Lower lobe of right lung (tissue), 2 donors: ENCODE measurements at regions not wholly inside any gene's neighbourhood (a gene's known extent, or its start where the extent isn't known, plus 50 kb on each side); places are given as distances from the start of the nearest gene placed in this dataset.

Experiments used
- ATAC-seq, 2 donors: fragments of 200-7000 bp; cut with Tn5 transposase; one replicate each; pipeline ENCODE4 v1.9.1; 2020 to 2022; ENCODE audit warnings: mild to moderate bottlenecking in 2 of 2, moderate library complexity in 2 of 2
- DNase-seq: peaks from one replicate; pipeline ENCODE4 v3.0.0-alpha.2; 2020
- H3K27ac ChIP-seq: fragments of 200-600 bp; one replicate; pipeline ENCODE4 v1.8.0; 2022
- H3K27me3 ChIP-seq: fragments of 200-600 bp; one replicate; pipeline ENCODE4 v1.8.0; 2022; ENCODE audit warnings: low read depth
- H3K36me3 ChIP-seq: fragments of 200-600 bp; one replicate; pipeline ENCODE4 v1.8.0; 2022; ENCODE audit warnings: mild to moderate bottlenecking
- H3K4me1 ChIP-seq: fragments of 200-600 bp; one replicate; pipeline ENCODE4 v1.8.0; 2022
- H3K4me3 ChIP-seq: fragments of 200-600 bp; one replicate; pipeline ENCODE4 v1.8.0; 2022; ENCODE audit warnings: mild to moderate bottlenecking
- H3K9me3 ChIP-seq: fragments of 200-600 bp; one replicate; pipeline ENCODE4 v1.8.0; 2022
- intact Hi-C: fragments of 100-400 bp; cut with DNase I; formaldehyde crosslinking; loops from one replicate; pipeline ENCODE4 v1.11.0; 2022
- TF ChIP-seq, protein P1 (sequence below): fragments of 200-600 bp; IDR thresholded peaks from one replicate; pipeline ENCODE4 v1.8.0; 2022; ENCODE audit warnings: antibody characterized with exemption, mild to moderate bottlenecking
- donor health status: DM: no; HTN: yes; CAD: no; lungs with severe emphysema.

DNA sequence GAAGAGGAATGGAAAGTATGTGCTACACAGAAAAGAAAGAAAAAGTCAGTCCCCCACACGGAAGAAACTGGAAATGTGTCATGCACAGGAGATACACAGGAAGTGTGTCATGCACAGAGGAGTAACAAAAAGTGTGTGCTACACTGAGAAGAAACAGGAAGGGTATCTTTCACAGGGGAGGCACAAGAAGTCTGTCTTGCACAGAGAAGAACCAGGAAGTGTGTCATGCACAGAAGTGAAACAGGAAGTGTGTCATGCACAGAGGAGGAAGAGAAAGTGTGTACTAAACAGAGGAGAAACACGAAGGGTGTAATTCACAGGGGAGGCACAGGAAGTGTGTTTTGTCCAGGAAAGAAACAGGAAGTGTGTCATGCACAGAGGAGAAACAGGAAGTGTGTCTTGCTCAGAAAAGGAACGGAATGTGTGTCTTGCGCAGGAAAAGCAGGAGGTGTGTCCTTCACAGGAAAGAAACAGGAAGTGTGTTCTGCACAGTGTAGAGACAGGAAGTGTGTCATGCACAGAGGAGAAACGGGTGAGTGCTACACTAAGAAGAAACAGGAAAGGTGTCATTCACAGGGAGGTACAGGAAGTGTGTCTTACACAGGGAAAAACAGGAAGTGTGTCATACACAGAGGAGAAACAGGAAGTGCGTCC is 527.2 kb upstream of the PRKX start:
- Histone ChIP-seq H3K4me3 (no peak overlapping the region), H3K4me1 (no peaks in the 10 kb centered on the region), H3K36me3 (no peaks in the 10 kb centered on the region), H3K27me3 (no peaks in the 10 kb centered on the region), H3K27ac (no peak overlapping the region), H3K9me3 (peaks cover 7% of the 10 kb centered on the region)
- intact Hi-C loops = no loop called here
- TF ChIP-seq, protein P1, sequence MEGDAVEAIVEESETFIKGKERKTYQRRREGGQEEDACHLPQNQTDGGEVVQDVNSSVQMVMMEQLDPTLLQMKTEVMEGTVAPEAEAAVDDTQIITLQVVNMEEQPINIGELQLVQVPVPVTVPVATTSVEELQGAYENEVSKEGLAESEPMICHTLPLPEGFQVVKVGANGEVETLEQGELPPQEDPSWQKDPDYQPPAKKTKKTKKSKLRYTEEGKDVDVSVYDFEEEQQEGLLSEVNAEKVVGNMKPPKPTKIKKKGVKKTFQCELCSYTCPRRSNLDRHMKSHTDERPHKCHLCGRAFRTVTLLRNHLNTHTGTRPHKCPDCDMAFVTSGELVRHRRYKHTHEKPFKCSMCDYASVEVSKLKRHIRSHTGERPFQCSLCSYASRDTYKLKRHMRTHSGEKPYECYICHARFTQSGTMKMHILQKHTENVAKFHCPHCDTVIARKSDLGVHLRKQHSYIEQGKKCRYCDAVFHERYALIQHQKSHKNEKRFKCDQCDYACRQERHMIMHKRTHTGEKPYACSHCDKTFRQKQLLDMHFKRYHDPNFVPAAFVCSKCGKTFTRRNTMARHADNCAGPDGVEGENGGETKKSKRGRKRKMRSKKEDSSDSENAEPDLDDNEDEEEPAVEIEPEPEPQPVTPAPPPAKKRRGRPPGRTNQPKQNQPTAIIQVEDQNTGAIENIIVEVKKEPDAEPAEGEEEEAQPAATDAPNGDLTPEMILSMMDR = no peak
- ATAC-seq (no peak), DNase-seq (no peak)

DNA sequence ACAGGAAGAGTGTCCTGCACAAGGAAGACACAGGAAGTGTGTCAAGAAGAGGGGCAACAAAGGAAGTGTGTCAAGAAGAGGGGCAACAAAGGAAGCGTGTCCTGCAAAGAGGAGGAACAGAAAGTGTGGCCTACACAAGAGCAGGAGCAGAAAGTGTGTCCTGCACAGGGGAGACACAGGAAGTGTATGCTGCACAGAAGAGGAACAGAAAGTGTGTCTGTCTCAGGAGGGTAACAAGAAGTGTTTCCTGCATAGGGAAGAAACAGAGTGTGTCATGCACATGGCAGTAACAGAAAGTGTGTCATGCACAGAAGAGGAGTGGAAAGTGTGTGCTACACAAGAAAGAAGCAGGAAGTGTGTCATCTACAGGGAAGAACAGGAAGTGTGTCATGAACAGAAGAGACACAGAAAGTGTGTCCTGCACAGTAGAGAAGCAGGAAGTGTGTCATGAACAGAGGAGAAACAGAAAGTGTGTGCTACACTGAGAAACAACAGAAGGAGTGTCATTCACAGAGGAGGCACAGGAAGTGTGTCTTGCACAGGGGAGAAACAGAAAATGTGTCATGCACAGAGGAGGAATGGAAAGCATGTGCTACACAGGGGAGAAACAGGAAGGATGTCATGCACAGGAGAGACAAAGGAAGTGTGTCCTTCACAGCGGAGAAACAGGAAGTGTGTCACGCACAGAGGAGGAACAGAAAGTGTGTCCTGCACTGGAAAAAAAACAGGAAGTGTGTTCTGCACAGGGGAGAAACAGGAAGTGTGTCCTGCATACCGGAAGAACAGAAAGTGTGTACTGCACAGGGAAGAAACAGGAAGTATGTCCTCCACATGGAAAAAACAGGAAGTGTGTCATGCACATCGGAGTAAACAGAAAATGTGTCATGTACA is 526.4 kb upstream of the PRKX start:
- H3K27me3 ChIP-seq = no peaks in the 10 kb centered on the region
- TF ChIP-seq, protein P1 = no peak
- ATAC-seq = no peak

DNA sequence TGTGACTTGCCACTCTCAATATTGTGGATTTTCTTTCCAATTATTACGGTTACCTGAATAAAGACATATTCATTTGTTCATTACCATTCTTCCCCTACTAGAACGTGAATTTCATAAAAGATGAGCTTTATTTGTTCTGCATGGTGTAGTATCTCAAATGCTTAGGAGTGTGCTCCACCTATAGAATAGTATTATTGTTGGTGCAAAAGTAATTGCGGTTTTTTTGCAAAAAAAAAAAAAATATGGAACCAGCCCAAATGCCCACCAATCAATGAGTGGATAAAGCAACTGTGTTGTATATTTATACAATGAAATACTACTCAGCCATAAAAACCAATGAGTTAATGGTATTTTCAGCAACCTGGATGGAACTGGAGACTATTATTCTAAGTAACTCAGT is 525.5 kb upstream of the PRKX start:
- intact Hi-C loops = no loop called here
- ATAC-seq (no peak), DNase-seq (no peak)
- H3K27me3 ChIP-seq = no peaks in the 10 kb centered on the region
- no peaks in the 10 kb centered on the region for H3K4me1 ChIP-seq
- H3K4me3 ChIP-seq = no peak overlapping the region
- TF ChIP-seq, protein P1 = no peak
- H3K9me3 ChIP-seq = peaks cover 7% of the 10 kb centered on the region
- H3K27ac ChIP-seq = no peak overlapping the region
- H3K36me3 ChIP-seq = no peaks in the 10 kb centered on the region

More for the DNA sequence above, 526.4 kb upstream of the PRKX start:
- intact Hi-C loops = no loop called here
- Histone ChIP-seq H3K27ac (no peak overlapping the region), H3K4me1 (no peaks in the 10 kb centered on the region), H3K4me3 (no peak overlapping the region), H3K9me3 (peaks cover 7% of the 10 kb centered on the region), H3K36me3 (no peaks in the 10 kb centered on the region)
- no peak for DNase-seq

DNA sequence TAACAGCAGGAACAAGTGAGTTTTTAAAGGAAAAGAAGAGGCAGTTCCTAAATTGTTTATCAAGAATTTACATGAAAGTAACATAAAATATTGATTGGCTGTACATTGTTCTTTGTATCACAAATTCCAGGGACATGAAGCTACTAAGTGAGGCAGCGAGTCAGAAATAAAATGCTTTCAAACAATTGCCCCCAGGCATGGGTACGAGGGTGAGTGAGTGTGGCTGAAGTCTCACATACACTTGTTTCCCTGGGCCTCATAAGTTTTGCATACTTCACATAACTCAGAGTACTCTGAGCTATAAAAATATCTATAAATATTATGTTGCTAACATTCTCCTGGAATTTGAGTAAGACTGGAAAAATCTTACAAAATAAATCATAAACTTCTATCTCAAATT is 511.6 kb upstream of the PRKX start:
- H3K27me3 ChIP-seq = no peaks in the 10 kb centered on the region
- no peak for ATAC-seq
- no peaks in the 10 kb centered on the region for H3K4me1 ChIP-seq
- no peaks in the 10 kb centered on the region for H3K9me3 ChIP-seq
- intact Hi-C loops = no loop called here
- no peak overlapping the region for H3K4me3 ChIP-seq
- H3K36me3 ChIP-seq = no peaks in the 10 kb centered on the region
- no peak overlapping the region for H3K27ac ChIP-seq
- TF ChIP-seq, protein P1 = no peak
- no peak for DNase-seq

DNA sequence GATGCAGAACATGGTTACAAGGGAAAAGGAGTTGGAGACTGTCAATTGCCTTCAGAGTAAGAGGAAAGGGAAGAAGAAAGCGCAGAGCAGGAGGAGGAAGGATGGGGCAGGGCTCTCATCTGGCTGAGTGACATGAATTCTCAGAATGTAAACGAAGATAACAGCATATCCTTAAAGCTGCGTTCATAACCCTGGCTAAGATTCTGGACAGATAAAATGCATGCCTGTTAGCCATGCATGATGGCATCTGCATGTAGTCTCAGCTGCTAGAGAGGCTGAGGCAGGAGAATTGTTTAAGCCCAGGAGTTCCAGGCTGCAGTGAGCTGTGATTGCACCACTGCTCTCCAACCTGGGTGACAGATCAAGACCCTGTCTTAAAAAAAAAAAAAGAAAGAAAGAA is 493.5 kb upstream of the PRKX start:
- no peaks in the 10 kb centered on the region for H3K36me3 ChIP-seq
- no peak overlapping the region for H3K4me3 ChIP-seq
- DNase-seq (no peak), ATAC-seq (no peak)
- H3K27ac ChIP-seq = no peak overlapping the region
- no peaks in the 10 kb centered on the region for H3K27me3 ChIP-seq
- intact Hi-C loops = no loop called here
- no peaks in the 10 kb centered on the region for H3K4me1 ChIP-seq
- TF ChIP-seq, protein P1 = no peak
- no peaks in the 10 kb centered on the region for H3K9me3 ChIP-seq
